Amniotic epithelial cell (primary cell): ENCODE measurements at regions not wholly inside any gene's neighbourhood (a gene's known extent, or its start where the extent isn't known, plus 50 kb on each side); places are given as distances from the start of the nearest gene placed in this dataset.

Experiments used
- DNase-seq: peaks from one replicate; pipeline ENCODE4 v3.0.0-alpha.2; 2010; ENCODE audit warnings: low read depth

DNA sequence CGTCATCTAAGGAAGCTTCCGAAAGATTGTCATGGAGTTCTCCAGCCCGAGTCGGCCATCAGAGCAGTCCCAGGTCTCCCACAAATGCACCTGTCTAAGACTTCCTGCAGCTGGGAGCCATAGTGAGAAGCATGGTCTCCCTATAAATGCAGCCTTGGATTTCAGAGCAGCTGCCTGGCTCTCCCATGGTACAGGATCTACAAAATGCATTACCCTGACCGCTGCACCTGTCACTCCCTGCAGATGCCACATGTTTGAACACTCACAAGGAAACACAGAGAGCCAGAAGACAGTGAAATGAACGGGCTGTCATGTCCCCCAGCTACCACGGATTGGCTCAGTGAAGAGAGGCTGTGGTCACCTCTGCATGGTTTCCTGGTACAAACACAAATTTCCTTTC is 702.7 kb downstream of the MED13L start:
- DNase-seq = no peak

DNA sequence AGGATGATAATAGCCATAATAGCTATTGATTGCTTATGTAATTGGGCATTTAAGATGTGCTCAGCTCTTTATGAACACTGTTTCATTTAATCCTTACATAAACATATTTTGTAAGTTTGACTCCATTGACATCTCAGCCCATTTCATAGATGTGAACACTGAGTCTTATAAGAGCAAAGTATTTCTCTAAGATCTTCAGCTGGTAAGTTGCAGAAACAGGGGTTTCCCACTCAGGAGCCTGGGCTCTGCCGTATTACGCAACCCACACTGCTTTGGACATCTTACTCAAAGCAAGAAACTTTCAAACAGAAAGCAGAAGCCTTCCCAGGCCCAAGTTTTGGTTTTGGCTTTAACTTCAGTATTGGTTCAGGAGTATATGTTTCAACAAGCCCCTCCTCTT is 705.1 kb downstream of the MED13L start:
- peak; percentile 75 for DNase-seq

DNA sequence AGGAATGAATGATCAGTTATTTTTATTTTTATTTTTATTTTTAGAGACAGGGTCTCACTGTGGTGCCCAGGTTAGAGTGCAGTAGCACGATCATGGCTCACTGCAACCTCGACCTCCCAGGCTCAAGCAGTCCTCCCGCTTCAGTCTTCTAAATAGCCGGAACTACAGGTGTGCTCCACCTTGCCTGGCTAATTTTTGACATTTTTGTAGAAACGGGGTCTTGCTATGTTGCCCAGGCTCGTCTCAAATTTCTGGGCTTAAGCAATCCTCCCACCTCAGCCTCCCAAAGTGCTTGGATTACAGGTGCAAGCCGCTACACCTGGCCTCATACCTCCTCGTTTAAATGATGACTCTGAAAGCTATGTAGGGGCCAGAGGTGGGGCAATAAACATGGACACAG is 706.0 kb downstream of the MED13L start:
- no peak for DNase-seq

DNA sequence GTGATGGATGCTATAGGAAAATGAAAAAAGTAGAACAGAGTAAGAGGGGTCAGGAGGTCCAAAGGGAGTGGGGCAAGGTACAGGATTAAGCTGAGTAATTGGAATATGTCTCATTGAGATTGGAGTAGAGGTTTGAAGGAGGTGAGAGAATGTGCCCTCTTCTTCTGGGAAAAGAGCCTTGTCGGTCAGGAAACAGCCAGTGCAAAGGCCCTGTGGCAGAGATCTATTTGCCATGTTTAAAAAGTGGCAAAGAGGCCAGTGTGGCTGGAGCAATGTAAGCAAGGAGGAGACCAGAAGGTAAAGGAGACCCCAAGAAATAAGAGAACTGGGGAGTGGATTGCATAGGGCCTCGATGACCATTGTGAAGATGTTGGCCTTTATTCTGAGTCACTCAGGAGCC is 706.5 kb downstream of the MED13L start:
- DNase-seq = no peak

DNA sequence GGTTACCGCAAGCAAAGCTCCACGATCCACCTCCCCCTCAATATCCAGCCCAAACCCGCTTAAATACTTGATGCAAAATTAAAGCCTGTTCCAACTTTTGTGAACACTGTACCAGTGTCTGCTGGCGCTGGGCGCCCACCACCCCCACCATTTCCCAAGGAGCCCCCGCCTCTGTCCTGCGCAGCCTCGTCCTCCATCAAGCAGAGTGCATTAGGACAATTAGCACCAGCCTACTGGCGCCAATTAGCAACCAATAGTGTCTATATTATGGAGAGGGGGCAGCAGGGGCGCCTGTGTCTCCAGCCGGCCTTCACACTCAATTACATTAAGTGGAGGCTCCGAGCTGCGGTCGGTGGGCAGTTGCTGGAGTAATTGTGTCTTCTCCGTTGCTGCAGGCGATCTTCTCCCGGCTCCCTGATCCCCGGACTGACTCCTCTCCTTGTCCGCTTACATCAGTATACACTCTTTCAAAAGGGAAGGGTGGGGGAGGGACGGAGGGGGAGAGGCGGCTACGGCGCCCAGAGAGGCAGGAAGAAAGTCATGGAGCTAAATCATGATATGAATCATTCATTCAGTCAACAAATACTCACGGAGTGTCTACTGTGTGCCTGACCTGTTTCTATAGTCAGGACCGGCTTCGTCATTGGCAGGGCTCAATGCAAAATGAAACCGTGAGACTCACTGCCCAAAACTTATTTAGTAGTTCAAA is 707.3 kb downstream of the MED13L start:
- DNase-seq = no peak

DNA sequence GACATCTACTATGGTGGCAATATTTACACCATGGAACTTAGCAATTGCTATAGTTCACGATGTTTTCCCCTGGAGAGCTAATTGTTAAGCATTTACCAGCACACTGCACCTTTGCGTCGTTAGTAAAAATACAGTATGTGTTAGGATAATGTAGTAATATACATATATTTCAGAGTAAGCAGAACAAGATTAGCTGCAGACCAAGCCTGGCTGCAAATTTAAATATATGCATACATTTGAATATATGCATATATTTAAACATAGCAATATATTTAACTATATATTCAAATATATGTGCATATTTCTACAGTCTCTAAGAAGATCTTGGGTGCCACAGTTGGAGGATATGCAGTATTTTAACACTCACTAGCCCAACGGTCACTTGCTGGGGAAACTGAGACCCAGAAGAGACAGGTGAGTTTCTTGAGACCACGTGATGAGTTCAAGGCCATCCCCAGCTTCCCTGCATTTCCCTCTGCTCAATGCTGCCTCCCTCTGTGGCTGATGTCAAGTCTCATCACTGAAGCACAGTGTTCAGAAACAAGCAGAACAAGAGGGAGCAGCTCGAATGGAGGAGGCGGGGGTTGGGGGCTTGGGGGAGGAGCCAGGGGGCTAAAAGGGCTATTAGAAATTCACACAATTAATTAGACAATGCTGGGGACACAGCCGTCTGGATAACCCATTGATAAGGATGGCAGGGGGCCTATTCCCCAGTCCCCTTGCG is 708.0 kb downstream of the MED13L start:
- no peak for DNase-seq

DNA sequence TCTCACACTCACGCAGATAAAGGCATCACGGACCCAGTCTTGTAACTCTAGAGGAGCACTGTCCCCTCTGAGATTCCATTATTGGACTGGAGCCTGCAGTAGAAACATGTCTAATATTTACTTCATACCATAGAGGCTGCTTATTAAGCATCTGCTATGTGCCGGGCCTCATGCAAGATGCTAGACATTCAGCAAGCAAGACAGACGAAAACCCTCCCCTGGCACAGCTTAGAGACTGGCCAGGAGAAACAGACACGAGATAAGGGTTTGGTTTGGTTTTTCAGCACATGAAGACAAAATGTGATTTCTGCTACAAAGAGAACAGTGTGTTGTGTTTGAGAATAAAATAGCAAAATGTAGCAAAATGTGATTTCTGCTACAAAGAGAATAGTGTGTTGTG is 719.2 kb downstream of the MED13L start:
- DNase-seq = no peak

DNA sequence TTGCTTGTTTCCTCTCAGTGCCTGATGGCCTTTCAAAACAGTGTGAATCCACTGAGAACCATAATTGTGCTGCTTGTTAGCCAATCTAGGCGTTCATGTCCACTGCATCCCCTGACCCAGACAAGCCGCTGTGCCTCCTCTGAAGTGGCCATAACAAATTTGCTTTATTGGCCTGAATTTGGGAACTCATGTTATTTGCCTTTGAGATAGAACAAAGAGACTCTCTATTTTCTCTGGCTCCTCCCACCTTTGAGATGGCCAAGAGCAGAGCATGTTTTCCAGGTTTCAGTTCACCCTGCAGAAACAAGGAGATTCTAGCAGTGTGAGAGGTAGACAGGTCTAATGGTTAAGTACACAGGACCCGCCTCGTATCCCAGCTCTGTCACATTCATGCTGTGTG is 723.9 kb downstream of the MED13L start:
- no peak for DNase-seq

DNA sequence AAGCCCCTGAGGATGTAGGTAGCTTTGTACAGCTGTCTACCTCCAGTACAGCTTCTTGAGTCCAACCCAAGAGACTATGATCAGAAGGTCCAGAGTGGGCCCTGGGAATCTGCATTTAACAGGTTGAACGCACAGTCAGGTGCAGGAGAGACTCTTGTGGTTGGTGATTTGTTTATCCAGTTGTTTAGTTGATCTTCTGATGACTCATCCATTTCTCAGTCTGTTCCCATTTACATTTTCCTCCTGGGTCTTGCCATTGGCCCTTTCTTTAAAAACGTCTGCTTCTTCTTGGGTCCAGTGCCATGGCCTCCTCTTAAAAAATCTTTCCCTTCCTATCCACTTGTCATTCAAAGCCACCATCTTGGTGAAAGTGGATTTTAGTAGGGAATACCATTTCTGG is 734.2 kb downstream of the MED13L start:
- peak; percentile 40 for DNase-seq

DNA sequence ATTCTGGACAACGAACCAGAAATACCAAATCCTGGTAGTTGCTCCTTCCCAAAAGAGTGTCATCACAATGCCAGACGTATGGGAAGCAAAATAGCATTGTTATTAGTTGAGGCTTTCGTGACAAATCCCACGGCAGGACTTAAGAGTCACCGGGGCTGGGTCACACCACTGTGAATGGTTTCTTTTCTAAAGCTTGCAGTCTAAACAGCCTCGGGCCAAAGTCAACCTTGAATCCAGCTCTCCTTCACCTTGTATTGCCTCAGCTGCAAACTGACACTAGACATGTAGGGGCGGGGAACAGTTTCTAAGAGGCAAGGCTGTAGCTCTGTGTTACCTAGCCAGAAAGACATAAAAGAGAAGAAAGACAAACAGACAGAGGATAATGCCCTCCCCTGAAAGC is 734.8 kb downstream of the MED13L start:
- no peak for DNase-seq

DNA sequence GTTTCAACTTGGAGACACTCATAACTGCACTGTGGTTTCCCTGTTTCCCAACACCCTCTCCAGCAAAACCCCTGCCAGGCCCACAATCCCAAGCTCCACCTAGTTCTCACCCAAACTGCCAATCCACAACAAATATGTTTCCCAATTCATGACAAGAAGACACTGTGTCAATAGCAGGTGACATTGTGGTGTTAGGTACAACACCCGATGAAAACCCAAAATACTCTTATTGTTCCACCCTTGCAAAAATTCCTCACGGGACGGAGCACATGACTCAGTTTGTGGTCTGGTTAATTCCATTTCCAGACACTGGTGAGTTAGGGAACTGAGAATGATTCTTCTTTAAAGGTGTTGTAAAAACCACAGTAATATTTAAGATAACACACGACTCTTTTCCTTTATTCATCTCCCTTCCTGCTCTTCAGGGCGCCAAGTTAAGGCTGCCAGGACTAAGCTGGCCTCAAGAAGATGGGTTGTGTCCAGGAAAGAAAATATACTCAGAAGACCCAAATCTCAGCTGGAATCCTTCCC is 735.5 kb downstream of the MED13L start:
- DNase-seq = peak; percentile 89

DNA sequence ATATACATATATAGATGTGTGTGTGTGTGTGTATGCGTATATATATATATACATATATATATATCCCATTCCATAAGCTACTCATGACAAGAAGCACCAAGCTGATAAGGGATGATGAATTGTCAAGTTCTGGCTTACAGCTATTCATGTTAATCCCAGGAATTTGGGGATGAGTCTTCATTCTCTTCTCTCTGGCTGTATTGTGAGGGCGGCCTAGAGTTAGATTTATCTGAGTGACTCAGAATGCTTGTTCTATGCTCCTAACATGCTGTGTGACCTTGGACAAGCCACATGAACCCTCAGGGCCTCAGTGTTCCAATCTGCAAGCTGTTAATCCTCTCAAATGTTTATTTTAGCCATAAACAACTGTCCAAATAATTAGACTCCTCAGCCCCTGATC is 749.0 kb downstream of the MED13L start:
- peak; percentile 93 for DNase-seq

DNA sequence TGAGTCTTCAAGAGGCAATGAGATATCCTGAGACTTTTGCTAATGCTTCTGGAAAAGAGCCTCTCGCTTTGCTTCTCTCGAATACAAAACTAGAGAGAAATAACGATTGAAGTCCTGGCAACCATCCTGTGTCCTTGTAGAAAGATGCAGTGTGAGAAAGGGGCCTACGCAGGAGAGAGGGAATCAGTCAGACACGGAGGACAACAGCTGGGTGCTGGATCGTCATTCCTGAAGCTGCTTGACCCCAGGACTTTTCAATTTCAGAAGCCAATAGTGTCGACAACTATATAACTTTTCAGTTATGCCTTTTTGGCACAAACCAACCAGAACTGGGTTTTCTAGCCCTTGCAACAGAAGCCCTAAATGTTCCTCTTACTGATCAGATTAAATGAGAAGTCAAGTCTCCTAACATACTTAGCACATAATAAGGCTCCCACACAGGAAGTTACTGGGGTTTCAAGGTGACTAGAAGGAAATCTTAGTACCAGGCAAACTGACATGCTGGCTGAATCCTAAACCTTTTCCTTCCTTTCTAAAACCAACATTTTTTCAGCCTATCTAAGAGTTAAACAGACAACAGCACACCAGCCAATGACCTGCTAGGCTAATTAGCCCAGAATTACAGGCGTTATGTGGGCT is 755.6 kb downstream of the MED13L start:
- DNase-seq = no peak

DNA sequence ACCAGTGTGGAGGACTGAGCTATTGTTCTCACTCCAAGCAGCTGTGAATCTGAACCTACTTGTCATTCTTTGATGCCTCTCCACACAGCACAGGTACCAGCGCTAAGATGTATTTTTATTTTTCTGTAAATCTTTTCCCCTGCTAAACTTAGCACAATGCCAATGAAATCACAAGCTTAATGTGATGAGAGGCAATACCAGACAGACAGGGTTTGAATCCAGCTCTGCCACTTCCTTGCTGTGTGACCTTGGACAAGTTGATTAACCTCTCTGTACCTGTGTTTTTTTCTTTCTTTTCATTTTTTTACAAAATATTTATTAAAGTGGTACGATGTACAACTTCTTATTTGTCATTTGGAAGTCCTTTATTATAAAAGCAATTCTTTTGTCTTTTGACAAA is 757.6 kb downstream of the MED13L start:
- DNase-seq = no peak

DNA sequence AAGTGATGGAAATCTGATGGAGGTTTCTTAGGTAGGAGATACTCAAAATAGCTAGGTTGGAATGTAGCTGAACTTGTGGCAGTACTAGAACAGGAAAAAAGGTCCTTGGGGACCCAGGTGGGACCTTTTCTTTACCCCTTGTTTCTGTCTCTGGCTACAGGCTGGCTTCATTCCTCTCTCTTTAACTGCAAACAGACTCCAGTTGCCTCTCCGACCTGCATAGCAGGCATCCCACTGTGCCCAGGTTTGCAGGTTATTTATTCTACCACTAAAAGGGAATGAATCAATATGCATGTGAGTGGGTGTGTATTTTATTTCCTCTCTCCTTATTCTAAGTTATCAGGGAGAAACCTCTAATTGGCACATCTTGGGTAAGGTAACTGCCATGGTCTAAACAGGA is 758.1 kb downstream of the MED13L start:
- DNase-seq = no peak

DNA sequence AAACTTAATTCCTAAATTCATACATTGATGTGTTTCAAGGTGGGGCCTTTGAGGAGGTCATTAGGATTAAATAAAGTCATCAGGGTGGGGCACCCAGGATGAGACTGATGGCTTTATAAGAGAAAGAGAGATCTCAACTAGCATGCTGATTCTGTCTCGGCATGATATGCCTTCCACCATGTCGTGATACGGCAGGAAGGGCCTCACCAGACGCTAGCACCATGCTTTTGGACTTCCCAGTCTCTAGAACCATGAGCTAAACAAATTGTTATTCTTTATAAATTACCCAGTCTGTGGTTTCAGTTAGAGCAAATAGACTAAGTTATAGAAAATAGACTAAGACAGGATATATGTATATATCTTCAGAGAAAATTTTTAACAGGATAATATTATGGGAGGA is 759.6 kb downstream of the MED13L start:
- DNase-seq = no peak

DNA sequence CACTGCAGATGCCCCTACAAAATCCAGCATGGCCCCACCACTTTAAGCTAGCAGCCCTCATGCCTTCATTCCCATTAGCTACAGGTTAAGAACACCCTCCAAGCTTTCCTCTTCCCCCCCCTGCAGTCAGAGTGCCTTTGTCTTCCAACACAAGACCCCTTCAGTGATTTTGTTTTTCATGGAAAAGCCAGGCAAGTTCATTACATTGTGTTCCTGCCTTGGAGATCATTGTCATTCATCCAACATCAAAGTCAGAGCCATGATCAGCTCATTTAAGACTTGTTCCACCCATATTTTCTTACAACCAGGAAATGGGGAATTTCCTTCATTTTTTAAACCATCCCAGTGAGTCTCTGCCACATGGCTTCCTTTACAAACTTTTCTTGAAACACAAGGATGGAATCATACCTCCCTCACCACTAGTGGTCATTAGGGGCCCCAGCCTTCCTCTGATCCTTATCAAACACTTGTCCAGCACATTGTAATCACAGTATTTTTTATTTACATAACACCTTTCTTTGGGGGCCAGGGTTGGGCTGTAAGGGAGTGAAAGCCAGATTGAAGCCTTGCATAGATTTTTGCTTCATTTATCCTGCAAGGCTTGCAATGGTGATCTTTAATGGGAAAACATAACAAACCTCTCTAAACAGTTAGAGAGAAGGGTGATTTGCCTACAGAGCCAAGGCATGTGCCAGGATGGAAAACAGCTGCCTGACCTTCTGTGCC is 765.3 kb downstream of the MED13L start:
- DNase-seq = no peak

DNA sequence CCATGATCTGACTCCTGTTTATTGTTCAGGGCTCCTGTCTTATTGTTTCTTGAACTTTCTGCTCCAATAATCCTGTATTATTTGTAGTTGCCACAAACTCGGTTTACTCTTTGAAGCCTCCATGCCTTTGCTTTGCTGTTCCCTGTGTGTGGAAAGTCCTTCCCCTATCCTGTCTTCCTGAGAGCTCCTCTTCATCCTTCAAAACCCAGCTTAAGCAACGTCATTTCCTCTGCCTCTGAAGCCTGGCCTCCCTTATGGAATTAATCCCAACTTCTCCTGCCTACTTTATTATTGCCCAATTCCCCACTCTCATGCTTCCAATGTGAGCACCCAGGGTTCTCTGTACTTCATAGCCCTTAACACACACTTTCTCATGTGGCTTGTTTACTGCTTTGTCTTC is 766.2 kb downstream of the MED13L start:
- DNase-seq = no peak

DNA sequence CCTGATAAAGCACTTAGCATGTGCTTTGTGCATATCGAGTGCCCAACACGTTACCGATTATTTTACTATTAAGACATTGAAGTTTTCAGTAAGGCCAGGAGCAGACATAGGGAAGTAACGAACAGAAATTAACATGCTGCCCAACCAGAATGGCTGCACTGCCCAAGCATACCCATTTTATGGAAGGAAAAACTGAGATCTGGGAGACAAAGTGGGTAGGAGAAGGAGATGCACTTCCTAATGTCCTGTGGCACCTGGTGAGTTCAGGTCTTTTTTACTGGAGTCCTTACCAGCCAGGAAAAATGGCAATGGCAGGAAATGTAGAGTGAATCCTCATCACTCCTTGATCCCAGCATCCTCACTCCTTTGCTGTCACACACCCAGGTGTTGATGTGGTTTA is 768.5 kb downstream of the MED13L start:
- DNase-seq = no peak

DNA sequence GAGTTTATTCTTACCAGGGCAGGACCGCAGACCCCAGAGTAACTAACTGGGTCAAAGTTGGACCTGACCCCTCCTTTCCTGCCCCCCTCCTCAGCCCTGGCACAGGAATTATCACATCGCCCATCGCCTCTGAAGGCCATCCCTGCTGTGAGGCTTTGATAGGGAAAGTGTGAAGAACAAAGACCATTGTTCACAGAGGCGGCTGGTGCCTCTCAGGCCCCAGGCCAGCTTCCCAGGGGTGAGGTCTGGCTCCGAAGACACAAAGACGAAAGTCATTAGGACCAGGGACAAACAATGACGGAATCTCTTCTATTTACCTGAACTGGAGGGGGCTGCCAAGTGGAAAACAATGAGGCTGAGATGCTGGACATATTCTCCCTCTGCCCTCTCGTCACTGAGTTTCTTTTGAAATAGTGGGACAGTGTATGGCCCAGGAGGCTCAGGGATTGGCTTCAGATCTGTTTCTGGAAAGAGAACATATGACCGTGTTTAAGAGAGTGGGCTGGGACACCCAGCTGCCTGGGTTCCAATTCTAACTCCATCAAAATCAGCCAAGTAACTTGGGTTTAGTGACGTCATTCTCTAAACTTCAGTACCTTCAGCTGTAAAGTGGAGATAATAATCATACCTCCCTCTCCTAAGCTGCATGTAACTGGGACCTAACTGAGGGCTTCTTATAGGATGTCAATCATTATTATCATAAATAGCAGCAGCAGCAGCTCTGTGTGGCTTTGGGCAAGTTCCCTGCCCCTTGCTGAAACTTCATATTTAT is 769.4 kb downstream of the MED13L start:
- no peak for DNase-seq

DNA sequence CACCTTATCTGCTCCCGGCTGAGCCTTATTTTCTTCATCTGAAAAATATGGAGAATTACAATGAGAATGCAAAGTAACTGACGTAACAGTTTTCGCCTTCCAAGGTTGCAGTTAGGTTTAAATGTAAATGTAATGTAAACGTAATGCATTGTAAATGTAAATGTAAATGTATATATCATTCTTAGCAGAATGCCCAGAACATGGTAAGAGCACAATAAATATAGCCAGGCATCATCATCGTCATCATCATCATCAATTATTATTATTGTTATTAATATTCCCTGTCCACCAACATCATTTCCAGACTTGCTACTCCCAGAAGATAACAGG is 770.0 kb downstream of the MED13L start:
- no peak for DNase-seq
